ENCODE measurements at regions not wholly inside any gene's neighbourhood (a gene's known extent, or its start where the extent isn't known, plus 50 kb on each side); places are given as distances from the start of the nearest gene placed in this dataset.

GRCh38 chr1:36579039-36579438, 96.3 kb upstream of the CSF3R start:
- DNase-seq (ENCODE audit: low read depth), result no peak

DNA sequence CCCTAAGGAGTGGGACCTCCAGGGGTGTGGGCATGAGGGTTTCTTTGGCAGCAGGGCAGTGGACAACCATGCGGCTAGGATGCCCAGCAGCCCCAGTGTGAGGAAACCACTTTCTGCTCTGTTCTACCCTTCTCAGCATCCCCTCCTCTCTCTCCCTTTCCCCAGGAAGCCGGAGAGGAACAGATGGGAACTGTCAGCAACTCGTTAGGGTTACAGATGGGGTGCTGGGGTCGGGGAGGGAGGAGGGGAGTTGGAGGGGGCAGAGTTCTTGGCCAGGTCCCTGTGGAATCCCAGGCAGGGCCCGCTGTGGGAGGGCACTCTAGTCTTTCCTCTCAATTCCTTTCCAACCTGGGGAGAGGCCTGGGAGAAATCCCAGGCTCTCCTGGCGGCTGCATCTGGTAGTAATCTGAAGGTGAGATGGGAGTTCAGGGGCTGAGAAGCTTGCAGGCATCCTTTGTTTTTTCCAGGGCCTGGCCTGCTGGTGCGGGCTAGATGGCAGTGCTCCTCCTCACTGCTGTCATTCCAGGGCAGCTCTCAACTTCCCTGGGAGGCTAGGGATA, 93.9 kb upstream of the CSF3R start:
- DNase-seq (ENCODE audit: low read depth), result no peak

DNA sequence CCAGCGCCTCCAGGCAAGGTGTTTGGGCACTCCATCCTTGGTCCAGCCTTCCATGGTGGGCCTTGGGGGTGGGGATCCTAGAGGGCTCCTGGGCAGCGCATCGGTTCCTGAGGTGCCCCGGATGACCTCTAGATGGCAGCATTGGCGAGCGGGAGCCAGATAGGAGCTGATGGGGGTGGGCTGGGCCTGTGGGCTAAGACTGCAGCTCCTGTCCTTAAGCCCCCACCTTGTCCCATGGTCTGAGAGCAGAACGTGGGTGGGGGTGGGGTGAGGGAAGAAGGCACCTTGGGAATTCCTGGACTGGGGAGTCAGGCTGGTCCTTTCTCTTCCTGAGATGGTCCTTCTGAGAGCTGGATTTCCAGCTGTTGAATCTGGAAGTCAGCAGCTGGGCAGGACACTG, 93.4 kb upstream of the CSF3R start:
- DNase-seq (ENCODE audit: low read depth), result peak; percentile 67

DNA sequence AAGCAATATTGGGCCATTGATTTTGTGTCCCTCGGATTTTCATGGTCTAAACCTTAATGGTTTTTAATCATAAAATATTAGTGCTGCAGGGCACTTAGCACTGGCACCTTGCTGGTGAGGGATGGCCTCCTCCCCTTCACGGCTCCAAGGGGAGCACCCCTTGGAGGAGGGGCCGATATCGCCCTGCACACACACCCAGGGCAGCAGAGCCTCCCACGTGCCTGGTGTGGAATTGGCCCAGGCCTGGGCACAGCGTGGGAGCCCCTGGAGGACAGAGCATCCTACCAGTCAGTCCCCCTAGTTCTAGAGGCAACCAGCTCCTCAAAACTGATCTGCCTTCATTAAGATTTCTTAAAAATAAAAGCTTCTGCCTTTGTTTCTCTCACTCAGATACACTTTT, 90.7 kb upstream of the CSF3R start:
- no peak for DNase-seq (ENCODE audit: low read depth)

GRCh38 chr1:36572906-36573305, 90.2 kb upstream of the CSF3R start:
- no peak for DNase-seq (ENCODE audit: low read depth)

- DNase-seq (ENCODE audit: low read depth), result no peak
Observed at GRCh38 chr1:36572142-36572715, 89.5 kb upstream of the CSF3R start.

GRCh38 chr1:36571106-36571505, 88.4 kb upstream of the CSF3R start:
- DNase-seq (ENCODE audit: low read depth), result no peak

- DNase-seq (ENCODE audit: low read depth), result no peak
Observed at GRCh38 chr1:36570478-36571060, 87.9 kb upstream of the CSF3R start.

- no peak for DNase-seq (ENCODE audit: low read depth)
Observed at GRCh38 chr1:36570006-36570405, 87.3 kb upstream of the CSF3R start.

DNA sequence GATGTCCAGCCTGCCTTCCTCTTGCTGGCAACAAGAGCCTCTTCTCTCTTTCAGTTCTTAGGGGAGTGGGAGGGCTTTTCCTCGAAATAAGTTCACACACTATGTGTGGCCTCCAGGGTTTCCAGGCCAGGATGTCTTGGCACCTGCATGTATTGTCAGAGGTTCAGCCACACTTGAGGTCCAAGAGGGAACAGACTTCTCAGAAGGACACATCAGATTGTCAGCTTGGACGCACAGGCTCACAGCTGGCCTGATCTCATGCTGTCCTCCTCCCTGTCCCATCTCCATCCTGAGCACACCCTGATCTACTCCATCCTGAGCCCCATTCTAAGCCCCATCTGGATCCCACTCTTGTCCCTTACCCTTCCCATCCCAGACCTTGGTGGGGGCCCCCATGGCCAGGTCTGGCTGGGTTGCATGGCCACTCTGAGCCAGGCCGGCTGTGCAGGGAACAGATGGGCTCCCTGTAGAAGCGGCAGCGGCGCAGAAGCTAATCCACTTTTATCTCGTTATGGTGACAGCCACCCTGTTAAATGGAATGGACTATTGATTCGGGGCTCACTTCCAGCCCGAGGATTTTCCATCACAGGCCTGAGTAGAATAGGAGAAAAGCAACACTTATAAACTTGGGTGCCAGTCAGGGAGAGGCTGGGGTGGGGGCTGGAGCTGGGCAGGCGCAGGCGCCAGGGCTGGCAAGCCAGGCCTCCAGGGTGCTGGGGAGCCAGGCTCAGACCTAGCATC, 85.1 kb upstream of the CSF3R start:
- DNase-seq (ENCODE audit: low read depth), result no peak

DNA sequence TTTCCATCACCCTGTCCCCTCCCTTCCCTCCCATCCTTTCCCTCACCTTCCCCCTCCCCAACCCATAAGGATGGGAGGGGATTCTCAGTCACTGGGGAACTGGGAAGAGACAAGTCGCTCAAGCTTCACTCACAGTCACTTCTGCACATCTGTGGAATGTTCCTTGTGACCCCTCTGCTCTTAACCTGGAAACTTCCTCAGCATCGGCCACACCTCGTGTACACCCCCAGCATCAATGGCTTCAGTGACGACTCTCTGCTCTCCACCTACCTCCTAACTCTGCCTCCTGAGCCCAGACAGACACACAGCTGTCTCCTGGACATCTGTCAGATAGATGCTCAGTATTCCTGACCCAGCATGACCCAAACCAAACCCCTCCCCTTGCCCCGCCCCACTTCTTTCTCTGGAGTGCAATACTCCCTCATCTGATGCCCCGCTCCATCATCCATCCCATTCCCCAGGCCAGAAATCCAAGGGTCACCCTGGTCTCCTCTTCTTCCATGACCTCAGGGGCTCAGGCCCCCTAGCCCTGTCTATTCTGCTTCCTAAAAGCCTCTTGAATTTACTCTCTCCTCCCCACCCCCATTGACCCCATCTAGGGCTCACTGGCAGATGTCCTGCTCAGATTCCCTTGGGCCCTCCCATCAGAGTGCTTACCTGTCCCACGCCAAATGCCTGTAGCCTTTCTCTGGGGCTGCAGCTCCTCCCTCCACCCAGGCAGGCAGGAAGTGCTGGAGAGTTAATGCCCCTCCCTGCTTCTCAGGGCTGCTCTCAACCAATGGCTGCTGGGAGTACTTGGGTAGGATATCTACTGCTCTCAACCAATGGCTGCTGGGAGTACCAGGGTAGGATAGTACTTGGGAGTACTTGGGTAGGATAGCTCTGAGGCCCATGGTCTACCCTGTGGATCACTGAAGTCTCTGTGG, 83.1 kb upstream of the CSF3R start:
- DNase-seq (ENCODE audit: low read depth), result no peak

GRCh38 chr1:36562181-36562685, 79.5 kb upstream of the CSF3R start:
- no peak for DNase-seq (ENCODE audit: low read depth)

DNA sequence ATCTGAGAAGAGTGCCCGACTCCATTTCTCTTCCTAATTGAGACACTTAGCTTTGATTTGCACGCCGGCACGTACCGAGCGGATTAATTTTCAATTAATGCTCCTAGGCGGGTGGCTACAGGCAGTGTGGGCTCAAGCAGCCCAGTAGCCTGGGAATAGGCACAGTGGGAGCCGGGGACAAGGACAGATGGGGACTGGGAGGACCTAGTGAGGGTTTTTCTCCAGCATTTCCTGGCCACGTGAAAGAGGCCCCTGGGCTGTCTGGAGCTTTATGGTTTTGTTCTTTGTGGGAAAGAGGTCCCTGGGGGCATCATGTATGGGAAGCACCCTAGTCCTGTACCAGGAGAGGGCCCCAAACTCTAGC, 78.6 kb upstream of the CSF3R start:
- no peak for DNase-seq (ENCODE audit: low read depth)

DNA sequence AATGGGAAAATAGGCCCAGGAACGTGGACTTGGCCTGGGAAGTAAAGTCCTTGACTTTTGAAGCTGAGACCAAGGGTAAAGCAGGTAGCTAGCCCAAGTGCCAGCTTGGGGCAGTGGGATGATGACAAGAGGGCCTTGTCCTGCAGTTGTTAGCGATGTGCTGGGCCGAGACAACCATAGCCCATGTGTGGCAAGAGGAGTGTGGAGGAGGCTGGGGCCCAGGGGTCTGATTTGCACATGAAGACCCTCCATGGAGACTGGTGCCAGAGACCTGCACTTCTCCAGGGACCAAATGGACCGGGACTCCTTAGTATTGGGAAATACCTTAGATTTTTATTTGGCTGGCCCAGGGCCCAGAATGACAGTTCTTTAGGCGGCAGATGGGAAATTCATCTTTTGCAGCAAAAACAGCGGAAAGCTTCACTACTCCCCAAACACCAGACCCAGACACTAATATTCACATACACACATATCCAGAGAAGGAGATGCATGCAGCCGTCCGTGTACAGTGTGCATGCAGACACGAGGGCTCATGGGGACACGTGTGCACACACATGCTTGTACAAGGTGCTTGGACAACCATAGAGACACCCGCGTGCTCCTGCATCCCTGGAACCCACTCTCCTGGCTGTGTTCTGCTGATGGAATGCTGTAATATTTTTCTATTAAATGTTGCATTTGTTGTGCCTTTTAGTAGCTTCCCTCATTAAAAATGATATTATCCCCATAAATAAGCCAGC, 78.1 kb upstream of the CSF3R start:
- no peak for DNase-seq (ENCODE audit: low read depth)

- no peak for DNase-seq (ENCODE audit: low read depth)
Observed at GRCh38 chr1:36560177-36560576, 77.5 kb upstream of the CSF3R start.

GRCh38 chr1:36559061-36559460, 76.3 kb upstream of the CSF3R start:
- no peak for DNase-seq (ENCODE audit: low read depth)

GRCh38 chr1:36557041-36558000, 74.6 kb upstream of the CSF3R start:
- no peak for DNase-seq (ENCODE audit: low read depth)

DNA sequence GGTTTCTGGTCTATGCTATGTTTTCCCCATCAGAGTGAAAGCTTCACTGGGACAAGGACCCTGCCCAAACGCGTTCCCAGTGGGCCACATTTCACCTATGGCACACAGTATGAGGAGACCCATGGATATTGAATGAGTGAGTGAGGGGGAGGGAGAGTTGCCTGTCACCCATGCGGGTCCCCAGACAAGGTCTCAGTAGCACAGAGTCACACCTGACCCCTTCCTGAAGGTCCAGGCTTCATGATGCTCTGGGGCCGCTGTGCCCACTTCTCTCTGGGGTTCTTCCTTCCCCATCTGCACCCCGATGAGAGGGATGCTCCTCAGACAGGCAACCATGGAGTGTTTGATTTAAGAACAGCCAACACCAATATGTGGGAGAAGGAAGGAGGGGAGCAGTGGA, 72.3 kb upstream of the CSF3R start:
- no peak for DNase-seq (ENCODE audit: low read depth)

DNA sequence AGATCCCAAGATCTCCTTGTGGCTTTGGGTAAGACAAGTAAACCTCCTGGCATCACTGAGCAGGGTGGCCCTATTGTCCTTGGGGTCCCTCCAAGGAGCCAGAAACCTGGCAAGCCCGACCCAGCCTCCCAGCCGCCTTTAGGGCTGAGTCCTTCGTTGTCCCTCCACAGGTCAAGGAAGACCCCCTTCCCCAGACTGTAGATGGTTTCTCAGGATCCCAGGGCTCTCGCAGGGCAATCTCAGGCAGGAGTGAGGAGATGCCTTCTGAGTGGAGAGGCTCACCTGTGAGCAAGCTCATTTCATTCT, 71.6 kb upstream of the CSF3R start:
- no peak for DNase-seq (ENCODE audit: low read depth)
